HepG2 (cell line): ENCODE measurements at regions not wholly inside any gene's neighbourhood (a gene's known extent, or its start where the extent isn't known, plus 50 kb on each side); places are given as distances from the start of the nearest gene placed in this dataset.

Experiments used
- ATAC-seq: fragments of 200-7000 bp; cut with Tn5 transposase; 3 replicates; pipeline ENCODE4 v1.9.1; 2020; ENCODE audit warnings: mild to moderate bottlenecking, moderate library complexity
- BruUV-seq: library from RNA; stranded (reverse); fragments of 400-500 nt; replicated peaks from 2 replicates; lab custom pipeline; 2021; lab: Mats Ljungman, UMichigan
- CTCF ChIA-PET: fragments of 300-600 bp; formaldehyde crosslinking; extraction: SDS; loops from one replicate; lab custom pipeline; 2021; ENCODE audit warnings: low total read pairs, inconsistent platforms, low intra/inter-chr PET ratio; lab: Yijun Ruan, JAX
- POLR2A ChIA-PET: fragments of 350-600 bp; sonication (Branson Sonifier 250); formaldehyde crosslinking; loops from one replicate; lab custom pipeline; 2020; ENCODE audit warnings: antibody characterized with exemption, inconsistent platforms; lab: Yijun Ruan, JAX
- DNase-seq: peaks from one replicate; pipeline ENCODE4 v3.0.0-alpha.2; 2015; ENCODE audit warnings: low spot score
- FAIRE-seq: peaks from 3 replicates; lab custom pipeline; 2011; peaks lifted over from hg19 to GRCh38; lab: Jason Lieb, UNC
- H2AFZ ChIP-seq: one replicate; pipeline ENCODE4 v1.6.1; 2011; ENCODE audit warnings: low read length, inconsistent platforms
- H3K27ac ChIP-seq: fragments of 300-600 bp; 3 replicates; pipeline ENCODE4 v1.8.0; 2011; ENCODE audit warnings: mixed run types, mild to moderate bottlenecking, mixed read lengths, low read length, inconsistent platforms; ENCODE audit not compliant: insufficient read depth; ENCODE audit errors: extremely low read length
- H3K27me3 ChIP-seq, 2 experiments: fragments of 200-600 bp in 1 of 2; 2 replicates in 1 of 2; 3 replicates in 1 of 2; pipeline versions ENCODE4 v1.6.0 to v1.8.0; 2011; ENCODE audit warnings: low read length in 2 of 2, mild to moderate bottlenecking in 2 of 2, moderate library complexity in 2 of 2, inconsistent platforms in 1 of 2; ENCODE audit not compliant: insufficient read depth in 2 of 2, control insufficient read depth in 1 of 2
- H3K36me3 ChIP-seq, 2 experiments: fragments of 200-600 bp in 1 of 2; replicated peaks in 1 of 2; 2 replicates in 1 of 2; 3 replicates in 1 of 2; pipeline versions ENCODE4 v1.5.1 to v1.8.0; 2011; ENCODE audit warnings: low read length in 2 of 2, inconsistent platforms in 1 of 2; ENCODE audit not compliant: insufficient read depth in 2 of 2, control insufficient read depth in 1 of 2
- H3K4me1 ChIP-seq: 2 replicates; pipeline ENCODE4 v1.5.1; 2012; ENCODE audit warnings: low read length, inconsistent platforms; ENCODE audit not compliant: insufficient read depth
- H3K4me2 ChIP-seq: 2 replicates; pipeline ENCODE4 v1.6.0; 2011; ENCODE audit warnings: low read depth, low read length, inconsistent platforms
- H3K4me3 ChIP-seq, 3 experiments: fragments of 200-600 bp in 1 of 3; sonication (generic), shearing (Covaris generic) in 1 of 3; replicated peaks in 1 of 3; 2 replicates each; pipeline ENCODE4 v1.5.1; 2011 to 2016; ENCODE audit warnings: low read length in 3 of 3, inconsistent platforms in 2 of 3, low read depth in 2 of 3, mild to moderate bottlenecking in 2 of 3, control low read depth in 1 of 3, mixed read lengths in 1 of 3; ENCODE audit not compliant: insufficient read depth in 1 of 3
- H3K79me2 ChIP-seq: one replicate; pipeline ENCODE4 v1.6.1; 2011; ENCODE audit warnings: low read length, inconsistent platforms; ENCODE audit not compliant: insufficient read depth
- H3K9ac ChIP-seq: 2 replicates; pipeline ENCODE4 v1.6.0; 2011; ENCODE audit warnings: mild to moderate bottlenecking, low read depth, low read length, inconsistent platforms; ENCODE audit not compliant: insufficient read depth
- H3K9me3 ChIP-seq: 2 replicates; pipeline ENCODE4 v1.5.1; 2012; ENCODE audit warnings: mild to moderate bottlenecking, low read length
- H4K20me1 ChIP-seq: 2 replicates; pipeline ENCODE4 v1.6.0; 2011; ENCODE audit warnings: inconsistent platforms, mild to moderate bottlenecking, low read length, moderate library complexity; ENCODE audit not compliant: insufficient read depth
- BCL3 ChIP-seq: sonication (generic); formaldehyde crosslinking; IDR thresholded peaks from 2 replicates; pipeline ENCODE4 v1.5.1; 2020; ENCODE audit warnings: mild to moderate bottlenecking, missing genetic modification reagents, moderate library complexity
- HINFP ChIP-seq: sonication (generic); formaldehyde crosslinking; IDR thresholded peaks from 2 replicates; pipeline ENCODE4 v1.4.0; 2020; ENCODE audit warnings: low read depth, mild to moderate bottlenecking, missing genetic modification reagents
- HMGA1 ChIP-seq: sonication (generic); formaldehyde crosslinking; conservative IDR thresholded peaks from 2 replicates; pipeline ENCODE4 v1.4.0; 2020; ENCODE audit warnings: missing genetic modification reagents
- HMGXB3 ChIP-seq: sonication (generic); formaldehyde crosslinking; IDR thresholded peaks from 2 replicates; pipeline ENCODE4 v1.4.0; 2020; ENCODE audit warnings: missing genetic modification reagents, borderline replicate concordance
- HNF1A ChIP-seq, 2 experiments: sonication (generic) in 1 of 2; formaldehyde crosslinking in 1 of 2; IDR thresholded peaks; 2 replicates each; pipeline versions ENCODE4 v1.4.0 to v1.6.1; 2016 to 2020; ENCODE audit warnings: borderline replicate concordance in 1 of 2, low read depth in 1 of 2, mild to moderate bottlenecking in 1 of 2, missing genetic modification reagents in 1 of 2
- RAD51 ChIP-seq: fragments of 450-650 bp; IDR thresholded peaks from 2 replicates; pipeline ENCODE4 v1.6.1; 2016; ENCODE audit warnings: borderline replicate concordance
- ZBTB1 ChIP-seq: sonication (generic); formaldehyde crosslinking; IDR thresholded peaks from 2 replicates; pipeline ENCODE4 v1.4.0; 2020; ENCODE audit warnings: missing genetic modification reagents, borderline replicate concordance
- ZNF589 ChIP-seq: sonication (generic); formaldehyde crosslinking; conservative IDR thresholded peaks from 2 replicates; pipeline ENCODE4 v1.8.0; 2022; ENCODE audit warnings: mild to moderate bottlenecking, moderate library complexity, missing genetic modification reagents
- ZNF777 ChIP-seq: sonication (generic); formaldehyde crosslinking; IDR thresholded peaks from 2 replicates; pipeline ENCODE4 v1.4.0; 2020; ENCODE audit warnings: missing genetic modification reagents
- WGBS: methylation state at CpG from one replicate; pipeline ENCODE4 v1.1.6; 2017; ENCODE audit warnings: low lambda C conversion rate; 5-methylcytosine and 5-hydroxymethylcytosine counted together
- in situ Hi-C: cut with HindIII; loops from 2 replicates; pipeline ENCODE4 v1.10.0; 2017; ENCODE audit warnings: low pct_unique_long_range_greater_than_20kb; ENCODE audit not compliant: extremely low pct_ligation_motif_present
- intact Hi-C: fragments of 100-400 bp; cut with micrococcal nuclease; formaldehyde crosslinking; loops from one replicate; pipeline ENCODE4 v1.10.0; 2022; ENCODE audit not compliant: unreplicated experiment

- CTCF ChIA-PET: no interaction called here
These were observed 215.0 kb downstream of the TBX5 start for GRCh38 chr12:114190971-114191370.

More at GRCh38 chr12:114190971-114191370, 215.0 kb downstream of the TBX5 start:
- no peak overlapping the region for H3K4me3 ChIP-seq
- no peaks in the 10 kb centered on the region for H3K79me2 ChIP-seq
- no TSS peak for BruUV-seq
- no peaks in the 10 kb centered on the region for H3K36me3 ChIP-seq
- POLR2A ChIA-PET: no interaction called here
- no peak for ATAC-seq
- FAIRE-seq: no peak
- H4K20me1 ChIP-seq: no peaks in the 10 kb centered on the region
- peaks cover 0 to 3% of the 10 kb centered on the region in 2 experiments; a peak in 2 of 5 replicates for H3K27me3 ChIP-seq
- in situ Hi-C loops (no loop called here), intact Hi-C loops (no loop called here)
- H3K4me2 ChIP-seq: no peak overlapping the region
- 50% methylated on average over 2 of the region's 2 CpGs for WGBS
- no peak for TF ChIP-seq HMGXB3 (CRISPR knock-in tag)
- no peak for TF ChIP-seq ZNF589
- TF ChIP-seq HMGA1: no peak
- no peak for TF ChIP-seq HNF1A (IDR thresholded peaks at IDR 0.05; ENCODE audit: low read depth)
- TF ChIP-seq HNF1A (CRISPR knock-in tag; IDR thresholded peaks at IDR 0.05; ENCODE audit: borderline replicate concordance): no peak
- no peak for TF ChIP-seq ZNF777 (CRISPR knock-in tag)
- TF ChIP-seq BCL3 (CRISPR knock-in tag): no peak
- TF ChIP-seq RAD51: no peak
- no peak for TF ChIP-seq ZBTB1 (CRISPR knock-in tag)
- TF ChIP-seq HINFP (CRISPR knock-in tag): no peak
- H3K27ac ChIP-seq: no peak overlapping the region
- no peak for DNase-seq
- no peak overlapping the region for H3K9ac ChIP-seq
- no peaks in the 10 kb centered on the region for H3K4me1 ChIP-seq
- H2AFZ ChIP-seq: no peak overlapping the region
- no peaks in the 10 kb centered on the region for H3K9me3 ChIP-seq
